ENCODE measurements at regions not wholly inside any gene's neighbourhood (a gene's known extent, or its start where the extent isn't known, plus 50 kb on each side); places are given as distances from the start of the nearest gene placed in this dataset.

DNA sequence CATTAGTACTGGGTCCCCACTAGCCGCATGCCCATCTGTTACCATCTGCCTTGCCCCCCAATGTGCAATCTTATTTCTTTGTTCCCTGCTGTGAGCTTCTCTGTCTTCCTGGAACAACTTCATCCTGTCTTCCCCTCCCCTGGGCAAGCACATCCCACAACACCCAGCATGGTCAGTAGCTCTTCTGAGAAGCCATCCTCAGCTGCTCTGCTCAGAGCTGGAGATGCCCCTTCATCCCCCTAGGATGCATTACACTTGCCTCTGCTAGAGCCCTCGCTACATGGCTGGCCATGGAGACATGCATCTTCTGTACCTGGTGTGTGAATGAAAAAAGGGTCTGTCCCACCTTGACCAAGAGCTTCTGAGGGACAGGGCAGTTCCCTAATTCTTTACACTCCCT lies 141.2 kb downstream of the CDC5L start:
- TF ChIP-seq, protein P1, sequence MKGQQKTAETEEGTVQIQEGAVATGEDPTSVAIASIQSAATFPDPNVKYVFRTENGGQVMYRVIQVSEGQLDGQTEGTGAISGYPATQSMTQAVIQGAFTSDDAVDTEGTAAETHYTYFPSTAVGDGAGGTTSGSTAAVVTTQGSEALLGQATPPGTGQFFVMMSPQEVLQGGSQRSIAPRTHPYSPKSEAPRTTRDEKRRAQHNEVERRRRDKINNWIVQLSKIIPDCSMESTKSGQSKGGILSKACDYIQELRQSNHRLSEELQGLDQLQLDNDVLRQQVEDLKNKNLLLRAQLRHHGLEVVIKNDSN (IDR thresholded peaks at IDR 0.05) = no peak
- TF ChIP-seq YY1 (IDR thresholded peaks at IDR 0.05; ENCODE audit: low read depth) (no peak), FOXM1 (IDR thresholded peaks at IDR 0.05; ENCODE audit: borderline replicate concordance, low read depth) (no peak), EGR1 (IDR thresholded peaks at IDR 0.05) (no peak), TAF1 (IDR thresholded peaks at IDR 0.05; ENCODE audit: low read depth) (no peak), TCF12 (IDR thresholded peaks at IDR 0.05; ENCODE audit: low read depth) (no peak), CEBPB (IDR thresholded peaks at IDR 0.05) (no peak), CREB1 (IDR thresholded peaks at IDR 0.05; ENCODE audit: low read depth) (no peak), ZBTB7A (IDR thresholded peaks at IDR 0.05; ENCODE audit: low read depth) (no peak), RAD21 (IDR thresholded peaks at IDR 0.05; ENCODE audit: low read depth) (no peak), NFIC (IDR thresholded peaks at IDR 0.05) (no peak), TEAD4 (IDR thresholded peaks at IDR 0.05) (no peak), EP300 (IDR thresholded peaks at IDR 0.05; ENCODE audit: borderline replicate concordance) (no peak)
- TF ChIP-seq, protein P2, sequence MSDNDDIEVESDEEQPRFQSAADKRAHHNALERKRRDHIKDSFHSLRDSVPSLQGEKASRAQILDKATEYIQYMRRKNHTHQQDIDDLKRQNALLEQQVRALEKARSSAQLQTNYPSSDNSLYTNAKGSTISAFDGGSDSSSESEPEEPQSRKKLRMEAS (IDR thresholded peaks at IDR 0.05) = no peak
- TF ChIP-seq, protein P3, sequence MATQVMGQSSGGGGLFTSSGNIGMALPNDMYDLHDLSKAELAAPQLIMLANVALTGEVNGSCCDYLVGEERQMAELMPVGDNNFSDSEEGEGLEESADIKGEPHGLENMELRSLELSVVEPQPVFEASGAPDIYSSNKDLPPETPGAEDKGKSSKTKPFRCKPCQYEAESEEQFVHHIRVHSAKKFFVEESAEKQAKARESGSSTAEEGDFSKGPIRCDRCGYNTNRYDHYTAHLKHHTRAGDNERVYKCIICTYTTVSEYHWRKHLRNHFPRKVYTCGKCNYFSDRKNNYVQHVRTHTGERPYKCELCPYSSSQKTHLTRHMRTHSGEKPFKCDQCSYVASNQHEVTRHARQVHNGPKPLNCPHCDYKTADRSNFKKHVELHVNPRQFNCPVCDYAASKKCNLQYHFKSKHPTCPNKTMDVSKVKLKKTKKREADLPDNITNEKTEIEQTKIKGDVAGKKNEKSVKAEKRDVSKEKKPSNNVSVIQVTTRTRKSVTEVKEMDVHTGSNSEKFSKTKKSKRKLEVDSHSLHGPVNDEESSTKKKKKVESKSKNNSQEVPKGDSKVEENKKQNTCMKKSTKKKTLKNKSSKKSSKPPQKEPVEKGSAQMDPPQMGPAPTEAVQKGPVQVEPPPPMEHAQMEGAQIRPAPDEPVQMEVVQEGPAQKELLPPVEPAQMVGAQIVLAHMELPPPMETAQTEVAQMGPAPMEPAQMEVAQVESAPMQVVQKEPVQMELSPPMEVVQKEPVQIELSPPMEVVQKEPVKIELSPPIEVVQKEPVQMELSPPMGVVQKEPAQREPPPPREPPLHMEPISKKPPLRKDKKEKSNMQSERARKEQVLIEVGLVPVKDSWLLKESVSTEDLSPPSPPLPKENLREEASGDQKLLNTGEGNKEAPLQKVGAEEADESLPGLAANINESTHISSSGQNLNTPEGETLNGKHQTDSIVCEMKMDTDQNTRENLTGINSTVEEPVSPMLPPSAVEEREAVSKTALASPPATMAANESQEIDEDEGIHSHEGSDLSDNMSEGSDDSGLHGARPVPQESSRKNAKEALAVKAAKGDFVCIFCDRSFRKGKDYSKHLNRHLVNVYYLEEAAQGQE (IDR thresholded peaks at IDR 0.05; ENCODE audit: low read depth) = no peak

DNA sequence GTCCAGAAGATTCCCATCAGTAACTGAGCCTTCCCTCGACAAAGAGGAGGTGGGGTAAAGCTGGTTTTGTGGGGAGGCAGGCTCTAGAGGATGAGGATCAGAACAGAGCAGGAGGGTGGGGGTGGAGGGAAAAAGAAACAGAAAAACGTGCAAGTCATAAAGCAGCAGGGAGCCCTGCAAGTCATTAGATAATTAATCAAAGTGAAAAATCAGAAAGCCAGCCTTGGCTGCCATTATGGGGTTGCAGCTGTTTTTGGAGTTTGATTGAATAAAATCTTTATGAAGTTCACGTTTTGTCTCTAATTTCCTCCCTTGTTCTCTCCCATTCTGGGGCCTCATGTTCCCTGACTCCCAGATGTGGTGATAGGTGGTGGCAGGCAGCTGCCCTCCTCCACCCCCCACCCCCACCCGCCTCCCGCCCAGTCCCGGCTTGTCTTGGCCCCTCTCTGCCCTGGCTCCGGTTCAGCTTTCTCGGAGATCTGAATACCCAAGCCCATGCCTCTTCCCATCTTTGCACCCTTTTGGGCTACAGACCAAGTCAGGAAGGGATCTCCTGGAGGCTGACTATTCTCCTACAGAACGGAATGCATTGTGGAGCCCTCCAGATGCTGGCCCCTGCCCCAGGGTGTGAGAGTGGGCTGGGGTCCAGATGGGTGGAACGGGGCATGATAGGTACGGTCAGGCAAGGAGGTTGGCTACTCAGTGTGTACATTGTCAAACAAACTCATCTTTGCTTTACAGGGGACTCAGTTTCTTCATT lies 141.8 kb downstream of the CDC5L start:
- TF ChIP-seq EGR1 (IDR thresholded peaks at IDR 0.05) (no peak), TEAD4 (IDR thresholded peaks at IDR 0.05) (no peak), FOXM1 (IDR thresholded peaks at IDR 0.05; ENCODE audit: borderline replicate concordance, low read depth) (no peak), CEBPB (IDR thresholded peaks at IDR 0.05) (no peak), EP300 (IDR thresholded peaks at IDR 0.05; ENCODE audit: borderline replicate concordance) (no peak), NFIC (IDR thresholded peaks at IDR 0.05) (no peak), YY1 (IDR thresholded peaks at IDR 0.05; ENCODE audit: low read depth) (no peak), RAD21 (IDR thresholded peaks at IDR 0.05; ENCODE audit: low read depth) (no peak), CREB1 (IDR thresholded peaks at IDR 0.05; ENCODE audit: low read depth) (no peak), ZBTB7A (IDR thresholded peaks at IDR 0.05; ENCODE audit: low read depth) (no peak), TCF12 (IDR thresholded peaks at IDR 0.05; ENCODE audit: low read depth) (no peak), TAF1 (IDR thresholded peaks at IDR 0.05; ENCODE audit: low read depth) (no peak)
- TF ChIP-seq, protein P1 (IDR thresholded peaks at IDR 0.05) = no peak
- TF ChIP-seq, protein P3 (IDR thresholded peaks at IDR 0.05; ENCODE audit: low read depth) = no peak
- TF ChIP-seq, protein P2 (IDR thresholded peaks at IDR 0.05) = no peak

DNA sequence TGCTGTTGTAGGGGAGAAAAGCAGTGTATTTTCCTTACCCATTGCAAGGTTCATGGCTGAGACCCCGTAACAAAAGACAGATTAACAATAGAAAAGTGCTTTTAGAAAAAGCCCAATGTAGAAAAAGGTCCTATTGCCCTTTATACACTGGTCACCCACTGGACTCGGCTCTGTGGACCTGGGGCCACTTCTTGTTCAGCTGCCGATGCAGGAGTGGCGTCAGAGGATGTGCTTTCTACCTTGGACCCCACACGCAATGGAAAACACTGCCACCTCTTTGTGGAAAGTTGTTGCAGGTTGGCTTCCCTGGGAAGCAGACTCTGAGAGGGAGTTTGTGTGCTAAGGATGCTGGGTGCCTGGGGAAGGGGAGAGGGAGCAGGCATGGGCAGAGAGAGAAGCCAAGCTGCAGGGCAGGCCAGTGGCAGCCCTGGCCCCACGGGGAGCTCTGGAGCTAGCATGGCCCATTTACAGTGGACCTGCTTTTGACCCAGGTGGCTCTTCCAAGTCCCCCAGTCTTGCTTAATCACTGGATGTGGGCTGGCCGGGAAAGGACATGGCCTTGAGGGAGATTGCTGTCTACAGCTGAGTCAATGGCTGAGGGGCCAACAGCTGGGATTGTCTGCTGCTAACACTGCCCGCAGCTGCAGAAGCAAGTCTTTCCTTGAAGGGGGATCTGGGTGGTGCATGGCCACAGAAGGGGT lies 142.9 kb downstream of the CDC5L start:
- TF ChIP-seq EP300 (IDR thresholded peaks at IDR 0.05; ENCODE audit: borderline replicate concordance) (no peak), TAF1 (IDR thresholded peaks at IDR 0.05; ENCODE audit: low read depth) (no peak), ZBTB7A (IDR thresholded peaks at IDR 0.05; ENCODE audit: low read depth) (no peak), FOXM1 (IDR thresholded peaks at IDR 0.05; ENCODE audit: borderline replicate concordance, low read depth) (no peak), RAD21 (IDR thresholded peaks at IDR 0.05; ENCODE audit: low read depth) (no peak), CREB1 (IDR thresholded peaks at IDR 0.05; ENCODE audit: low read depth) (no peak), TCF12 (IDR thresholded peaks at IDR 0.05; ENCODE audit: low read depth) (no peak), CEBPB (IDR thresholded peaks at IDR 0.05) (no peak)
- TF ChIP-seq, protein P3 (IDR thresholded peaks at IDR 0.05; ENCODE audit: low read depth) = no peak
- TF ChIP-seq, protein P2 (IDR thresholded peaks at IDR 0.05) = no peak
